ENCODE measurements at regions not wholly inside any gene's neighbourhood (a gene's known extent, or its start where the extent isn't known, plus 50 kb on each side); places are given as distances from the start of the nearest gene placed in this dataset.

- Histone ChIP-seq H3K27me3 (ENCODE audit: control insufficient read depth in 2 of 2, insufficient read depth in 2 of 2, low read length in 2 of 2) (no peaks in the 10 kb centered on the region), H2AFZ (ENCODE audit: low read depth, low read length) (no peak overlapping the region), H3K79me2 (ENCODE audit: control insufficient read depth, insufficient read depth, low read length) (no peaks in the 10 kb centered on the region), H3K27ac (ENCODE audit: extremely low read depth, low read depth, low read length) (no peak overlapping the region), H3K4me2 (ENCODE audit: insufficient read depth, low read length) (no peak overlapping the region), H3K36me3 (ENCODE audit: control insufficient read depth, insufficient read depth, low read length) (no peaks in the 10 kb centered on the region), H3K9me3 (replicated peaks; ENCODE audit: control insufficient read depth, insufficient read depth, low read depth, low read length) (no peaks in the 10 kb centered on the region), H3K4me1 (replicated peaks in 1 of 2; ENCODE audit: control insufficient read depth in 2 of 2, insufficient read depth in 2 of 2, low read length in 2 of 2) (peaks cover 0 to 2% of the 10 kb centered on the region in 2 experiments; a peak in 3 of 5 replicates), H4K20me1 (replicated peaks; ENCODE audit: control insufficient read depth, insufficient read depth, low read length) (no peaks in the 10 kb centered on the region), H3K4me3 (no peak overlapping the region), H3K9me1 (ENCODE audit: control insufficient read depth, insufficient read depth, low read length) (no peaks in the 10 kb centered on the region), H3K9ac (ENCODE audit: insufficient read depth in 1 of 2, low read depth in 2 of 2, low read length in 2 of 2) (no peak overlapping the region)
- no TSS peak for BruUV-seq (replicated peaks)
- TF ChIP-seq ZNF316 (IDR thresholded peaks at IDR 0.05), result 0 out of 2 replicates have a peak, but pooled peaks have one; percentile 10
- TF ChIP-seq GTF2B (IDR thresholded peaks at IDR 0.05; ENCODE audit: extremely low read depth, insufficient read length), result no peak
- TF ChIP-seq MYNN (IDR thresholded peaks at IDR 0.05), result no peak
- no peak for TF ChIP-seq MYNN (CRISPR knock-in tag; IDR thresholded peaks at IDR 0.05)
- DNase-seq (ENCODE audit: extremely low read depth in 1 of 4, low spot score in 3 of 4) (no peak), FAIRE-seq (no peak), ATAC-seq (no peak)
- 69% methylated on average over 2 of the region's 2 CpGs for WGBS (ENCODE audit: insufficient coverage, low coverage, missing lambda C conversion rate)
- intact Hi-C loops (cut with micrococcal nuclease), result no loop called here
- in situ Hi-C loops (cut with MboI), result no loop called here
- ChIA-PET CTCF (ENCODE audit: low intra/inter-chr PET ratio) (no interaction called here), POLR2A (no interaction called here)
These were observed 87.1 kb downstream of the PRLHR start for GRCh38 chr10:118508355-118508754.

- Histone ChIP-seq H3K4me1 (replicated peaks in 1 of 2; ENCODE audit: control insufficient read depth in 2 of 2, insufficient read depth in 2 of 2, low read length in 2 of 2) (peaks cover 0 to 2% of the 10 kb centered on the region in 2 experiments; a peak in 3 of 5 replicates), H2AFZ (ENCODE audit: low read depth, low read length) (no peak overlapping the region; the same call in 1 of the 2 replicates), H3K79me2 (ENCODE audit: control insufficient read depth, insufficient read depth, low read length) (no peaks in the 10 kb centered on the region), H3K9ac (ENCODE audit: insufficient read depth in 1 of 2, low read depth in 2 of 2, low read length in 2 of 2) (no peak overlapping the region), H3K36me3 (ENCODE audit: control insufficient read depth, insufficient read depth, low read length) (no peaks in the 10 kb centered on the region), H3K4me2 (ENCODE audit: insufficient read depth, low read length) (no peak overlapping the region), H3K27ac (ENCODE audit: extremely low read depth, low read depth, low read length) (no peak overlapping the region), H3K9me1 (ENCODE audit: control insufficient read depth, insufficient read depth, low read length) (no peaks in the 10 kb centered on the region), H3K9me3 (replicated peaks; ENCODE audit: control insufficient read depth, insufficient read depth, low read depth, low read length) (no peaks in the 10 kb centered on the region), H3K27me3 (ENCODE audit: control insufficient read depth in 2 of 2, insufficient read depth in 2 of 2, low read length in 2 of 2) (no peaks in the 10 kb centered on the region), H4K20me1 (replicated peaks; ENCODE audit: control insufficient read depth, insufficient read depth, low read length) (no peaks in the 10 kb centered on the region), H3K4me3 (no peak overlapping the region)
- WGBS (ENCODE audit: insufficient coverage, low coverage, missing lambda C conversion rate), result 81% methylated on average over 5 of the region's 7 CpGs
- no TSS peak for BruUV-seq (replicated peaks)
- ChIA-PET POLR2A (no interaction called here), CTCF (ENCODE audit: low intra/inter-chr PET ratio) (no interaction called here)
- no peak for FAIRE-seq
- intact Hi-C loops (cut with micrococcal nuclease), result no loop called here
- DNase-seq (ENCODE audit: extremely low read depth in 1 of 4, low spot score in 3 of 4), result no peak
- in situ Hi-C loops (cut with MboI), result no loop called here
- ATAC-seq, result no peak
- TF ChIP-seq GTF2F1 (IDR thresholded peaks at IDR 0.05; ENCODE audit: low read depth, low read length), result no peak
- TF ChIP-seq FOSL1 (tag; conservative IDR thresholded peaks at IDR 0.05), result no peak
- TF ChIP-seq PHTF2 (CRISPR knock-in tag; IDR thresholded peaks at IDR 0.05), result no peak
- TF ChIP-seq NRF1 (conservative IDR thresholded peaks at IDR 0.05 in 1 of 2, IDR thresholded peaks at IDR 0.05 in 1 of 2), result no peak
- no peak for TF ChIP-seq RCOR1 (IDR thresholded peaks at IDR 0.05; ENCODE audit: borderline replicate concordance in 1 of 2, low read depth in 2 of 2, low read length in 2 of 2)
- no peak for TF ChIP-seq CAMTA2 (CRISPR knock-in tag; conservative IDR thresholded peaks at IDR 0.05)
- TF ChIP-seq BCL6 (CRISPR knock-in tag; IDR thresholded peaks at IDR 0.05), result no peak
- no peak for TF ChIP-seq CHD1 (IDR thresholded peaks at IDR 0.05; ENCODE audit: low read length)
- TF ChIP-seq TEAD4 (IDR thresholded peaks at IDR 0.05; ENCODE audit: low read length), result no peak
- TF ChIP-seq TEAD4 (CRISPR knock-in tag; IDR thresholded peaks at IDR 0.05; ENCODE audit: borderline replicate concordance), result no peak
- TF ChIP-seq BMI1 (IDR thresholded peaks at IDR 0.05; ENCODE audit: low read length), result no peak
- TF ChIP-seq TFAP4 (CRISPR knock-in tag; IDR thresholded peaks at IDR 0.05; ENCODE audit: borderline replicate concordance), result no peak
These were observed 88.5 kb downstream of the PRLHR start for GRCh38 chr10:118506671-118507590.

Measured in K562 (cell line).